GM19324 (cell line): ENCODE measurements at regions not wholly inside any gene's neighbourhood (a gene's known extent, or its start where the extent isn't known, plus 50 kb on each side); places are given as distances from the start of the nearest gene placed in this dataset.
"Not testable (repeated sequence)": the region's sequence is repeated elsewhere in the genome, so short reads cannot be mapped to it uniquely, and the experiment has no call there.

Experiments used
- ATAC-seq: cut with Tn5 transposase; IDR thresholded peaks from one replicate; pipeline ENCODE4 v1.9.1; 2021; ENCODE audit warnings: mild to moderate bottlenecking, moderate library complexity; ENCODE audit not compliant: unreplicated experiment, low FRiP score

DNA sequence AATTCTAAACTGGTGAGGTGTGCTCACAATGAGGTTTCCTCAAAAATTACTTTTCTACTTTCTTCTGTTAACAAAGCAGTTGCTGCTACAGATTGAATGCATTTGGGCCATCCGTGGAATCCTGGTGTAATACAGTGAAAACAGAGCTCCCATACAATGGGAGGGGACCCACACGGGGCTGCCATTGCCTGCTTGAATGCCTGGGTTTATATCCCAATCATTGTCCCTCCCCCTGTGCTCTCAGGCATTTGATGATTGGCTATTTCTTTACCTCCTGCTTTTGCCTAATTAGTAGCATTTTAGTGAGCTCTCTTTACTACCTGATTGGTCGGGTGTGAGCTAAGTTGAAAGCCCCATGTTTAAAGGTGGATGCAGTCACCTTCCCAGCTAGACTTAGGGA is 52.9 kb upstream of the CSF1 start:
- not testable (repeated sequence) for ATAC-seq

DNA sequence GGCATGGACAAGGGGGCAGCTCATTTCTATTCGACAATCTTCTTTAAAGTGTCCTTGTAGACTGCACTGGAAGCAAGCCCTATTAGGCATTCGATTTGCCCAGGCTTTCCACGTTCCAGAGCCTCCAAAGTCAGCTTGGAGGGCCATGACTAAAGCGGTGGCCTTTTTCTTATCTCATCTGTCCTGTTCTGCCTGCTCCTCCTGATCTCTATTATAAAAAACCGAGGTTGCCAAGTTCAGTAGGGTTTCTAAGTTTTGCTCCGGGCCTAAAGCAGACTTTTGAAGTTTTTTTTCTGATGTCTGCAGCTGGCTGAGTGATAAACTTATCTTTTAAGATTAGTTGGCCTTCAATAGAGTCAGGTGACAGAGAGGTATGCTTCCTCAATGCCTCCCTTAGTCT is 54.7 kb upstream of the CSF1 start:
- not testable (repeated sequence) for ATAC-seq

DNA sequence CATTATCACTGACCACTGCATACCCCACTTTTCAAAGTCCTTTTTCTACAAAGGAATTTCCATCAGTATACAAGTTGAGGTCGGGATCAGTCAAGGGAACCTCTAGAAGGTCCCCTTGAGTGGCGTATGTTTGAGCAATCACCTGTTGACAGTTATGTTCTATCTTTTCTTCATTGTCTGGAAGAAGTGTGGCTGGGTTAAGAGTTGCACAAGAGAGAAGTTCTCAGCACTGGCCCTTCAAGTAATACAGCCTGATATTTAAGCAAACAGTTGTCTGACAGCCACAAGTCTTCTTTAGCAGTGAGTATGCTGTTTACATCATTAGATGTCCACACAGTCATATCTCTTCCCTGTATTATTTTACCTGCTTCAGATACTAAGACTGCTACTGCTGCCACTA is 56.7 kb upstream of the CSF1 start:
- ATAC-seq, result not testable (repeated sequence)

DNA sequence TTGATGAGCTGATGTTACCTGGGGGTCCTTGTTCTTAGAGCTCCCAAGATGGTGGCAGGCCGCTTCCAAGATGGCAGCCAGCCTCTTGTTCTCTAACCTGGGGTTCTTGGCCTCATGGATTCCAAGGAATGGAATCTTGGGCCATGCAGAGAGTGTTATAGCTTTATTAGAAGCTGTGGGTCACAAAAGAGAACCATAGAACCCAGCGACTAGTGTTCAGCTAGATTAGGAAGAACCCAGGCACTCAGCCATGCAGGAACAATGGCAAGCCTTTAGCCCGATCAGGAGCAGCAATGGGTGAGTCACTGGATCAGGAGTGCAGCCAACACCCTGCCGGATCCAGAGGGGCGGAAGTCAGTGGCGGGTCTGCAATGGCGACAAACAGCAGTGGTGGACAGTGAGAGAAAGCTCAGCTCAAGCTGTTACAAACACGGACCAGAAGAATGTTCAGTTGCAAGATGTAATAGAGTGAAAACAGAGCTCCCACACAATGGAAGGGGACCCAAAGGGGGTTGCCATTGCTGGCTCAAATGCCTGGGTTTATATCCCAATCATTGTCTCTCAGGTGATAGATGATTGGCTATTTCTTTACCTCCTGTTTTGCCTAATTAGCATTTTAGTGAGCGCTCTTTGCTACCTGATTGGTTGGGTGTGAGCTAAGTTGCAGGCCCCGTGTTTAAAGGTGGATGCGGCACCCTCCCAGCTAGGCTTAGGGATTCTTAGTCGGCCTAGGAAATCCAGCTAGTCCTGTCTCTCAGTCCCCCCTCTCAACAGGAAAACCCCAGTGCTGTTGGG is 58.2 kb upstream of the CSF1 start:
- not testable (repeated sequence) for ATAC-seq

DNA sequence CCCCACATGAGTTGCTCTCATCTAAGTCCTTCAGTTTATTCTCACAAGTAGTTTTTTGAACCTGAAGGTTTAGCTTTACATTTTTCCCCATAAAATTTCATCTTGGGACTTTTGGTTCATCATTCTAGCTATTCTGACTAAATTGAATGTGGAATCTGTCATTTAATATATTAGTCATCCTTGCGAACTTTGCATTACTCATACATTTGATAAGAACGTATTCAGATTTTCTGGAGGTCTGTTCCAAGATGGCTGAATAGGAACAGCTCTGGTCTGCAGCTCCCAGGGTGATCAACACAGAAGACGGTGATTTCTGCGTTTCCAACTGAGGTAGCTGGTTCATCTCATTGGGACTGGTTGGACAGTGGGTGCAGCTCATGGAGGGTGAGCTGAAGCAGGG is 59.8 kb upstream of the CSF1 start:
- no peak for ATAC-seq

DNA sequence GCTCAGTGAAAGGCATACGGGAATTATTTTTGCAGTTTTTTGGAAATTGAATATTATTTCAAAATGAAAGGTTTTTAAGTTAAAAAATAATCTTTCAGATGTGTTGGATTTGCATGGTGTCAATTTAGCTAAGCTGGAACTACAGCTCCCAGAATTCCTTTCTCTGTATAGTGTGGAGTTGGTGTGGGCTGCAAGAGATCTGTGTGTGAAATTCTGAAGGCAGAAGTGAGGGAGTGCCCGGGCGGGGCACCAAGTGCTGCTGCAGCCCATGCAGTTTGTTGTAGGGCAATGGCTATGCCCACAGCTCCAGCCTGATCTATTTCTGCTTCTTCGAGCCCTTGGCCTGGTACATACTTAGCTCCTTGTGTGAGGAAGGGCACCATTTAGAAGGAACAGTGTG is 60.5 kb upstream of the CSF1 start:
- no peak for ATAC-seq

DNA sequence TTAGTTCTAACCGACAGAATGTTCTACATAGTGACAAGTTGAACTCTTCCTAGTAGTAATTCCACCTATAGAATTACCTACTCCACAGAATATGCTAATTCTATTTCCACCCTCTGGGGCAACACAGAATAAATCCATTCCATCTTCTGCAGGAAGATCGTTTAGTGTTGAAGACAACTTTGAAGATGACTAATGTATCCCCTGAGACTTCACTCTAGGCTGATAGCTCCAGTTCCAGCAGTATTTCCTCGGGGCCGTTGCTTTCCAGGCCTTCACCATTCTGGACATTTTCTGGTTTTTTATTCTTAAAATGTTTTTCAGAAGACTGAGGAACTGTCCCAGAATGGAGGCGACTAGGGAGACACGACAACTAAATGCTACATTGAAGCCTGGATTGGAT is 61.0 kb upstream of the CSF1 start:
- ATAC-seq, result no peak

DNA sequence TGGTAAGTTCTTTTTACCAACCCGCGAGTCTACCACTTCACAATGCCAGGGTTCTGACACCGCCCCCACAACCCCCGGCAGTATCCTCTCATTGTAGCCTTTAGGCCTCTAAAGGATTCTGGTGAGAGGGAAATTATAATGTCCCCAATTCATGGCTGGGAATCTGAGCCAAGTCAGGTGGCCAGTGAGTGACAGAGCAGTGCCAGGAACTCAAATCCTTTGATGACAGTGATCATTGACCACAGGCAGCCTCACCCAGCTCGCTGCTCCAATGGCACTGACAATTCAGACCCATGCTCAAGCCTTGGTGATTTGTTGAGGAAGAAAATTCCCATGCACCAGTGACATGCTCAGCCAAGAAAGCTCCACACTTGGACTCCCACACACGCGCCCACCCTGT is 63.4 kb upstream of the CSF1 start:
- ATAC-seq, result no peak

DNA sequence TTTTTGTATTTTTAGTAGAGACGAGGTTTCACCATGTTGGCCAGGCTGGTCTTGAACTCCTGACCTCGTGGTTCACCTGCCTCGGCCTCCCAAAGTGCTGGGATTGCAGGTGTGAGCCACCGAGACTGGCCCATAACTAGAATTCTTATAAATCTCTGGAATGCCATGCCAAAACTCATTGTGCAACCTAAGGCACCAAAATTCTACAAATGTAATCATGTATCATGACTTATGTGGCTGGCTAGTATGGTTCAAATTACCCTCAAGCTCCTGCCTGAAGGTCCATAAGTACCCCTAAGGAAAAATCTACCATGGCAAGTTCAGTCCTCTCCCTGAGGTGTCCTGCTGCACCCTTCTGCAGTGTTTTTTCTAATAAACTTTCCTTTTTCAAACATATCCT is 63.8 kb upstream of the CSF1 start:
- ATAC-seq, result no peak

DNA sequence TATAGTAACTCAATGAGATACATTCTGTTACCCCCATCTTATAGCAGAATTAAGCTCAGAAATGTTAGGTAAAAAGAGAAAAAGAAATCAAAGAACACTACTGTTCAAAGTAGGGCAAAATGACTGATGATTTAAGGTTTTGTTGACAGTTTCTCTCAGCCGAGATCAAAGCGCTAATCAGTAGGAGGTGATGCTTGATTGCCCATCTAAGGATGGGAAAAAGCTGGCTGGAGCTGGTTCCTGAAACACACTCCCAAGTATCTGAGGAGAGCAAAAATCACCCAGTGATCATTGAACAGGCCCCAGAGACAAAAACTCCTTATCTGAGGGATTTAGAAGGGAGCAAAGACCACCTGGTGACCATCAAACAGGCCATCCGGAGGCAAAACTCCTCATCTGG is 64.5 kb upstream of the CSF1 start:
- no peak for ATAC-seq

DNA sequence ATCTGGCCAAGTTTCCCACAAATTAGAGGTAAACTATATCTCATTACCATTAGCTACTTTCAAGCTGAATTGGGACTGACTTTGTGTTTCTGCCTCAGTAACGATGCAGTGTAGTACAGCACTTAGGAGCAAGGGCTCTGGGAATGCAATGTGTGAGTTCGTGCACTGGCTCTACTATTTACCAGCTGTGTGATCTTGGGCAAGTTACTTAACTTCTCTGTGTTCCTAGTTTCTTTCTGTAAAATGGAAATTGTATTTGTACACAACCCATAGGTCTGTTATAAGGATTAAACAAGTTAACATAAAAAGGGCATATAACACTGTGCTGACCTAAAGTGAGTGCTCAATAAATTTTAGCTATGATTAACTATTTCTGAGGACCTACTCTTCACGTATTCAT is 65.0 kb upstream of the CSF1 start:
- ATAC-seq, result no peak

DNA sequence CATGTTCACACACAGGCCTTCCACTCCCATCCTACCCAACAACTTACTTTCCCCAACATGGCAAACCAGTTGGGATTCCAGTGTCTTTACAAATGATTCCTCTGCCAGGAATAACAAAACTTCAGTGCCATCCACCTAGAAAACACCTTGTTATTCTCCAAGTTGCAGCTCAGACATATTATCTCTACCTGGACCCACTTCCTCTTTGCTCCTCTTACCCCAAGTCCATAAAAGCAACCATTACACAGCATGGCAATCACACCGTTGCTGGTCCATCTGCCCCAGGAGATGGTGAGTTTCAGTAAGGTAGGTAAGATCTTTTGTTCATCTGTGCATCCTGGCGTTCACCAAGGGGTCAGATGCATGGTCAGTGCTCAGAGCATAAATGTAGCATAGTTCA is 66.0 kb upstream of the CSF1 start:
- no peak for ATAC-seq

DNA sequence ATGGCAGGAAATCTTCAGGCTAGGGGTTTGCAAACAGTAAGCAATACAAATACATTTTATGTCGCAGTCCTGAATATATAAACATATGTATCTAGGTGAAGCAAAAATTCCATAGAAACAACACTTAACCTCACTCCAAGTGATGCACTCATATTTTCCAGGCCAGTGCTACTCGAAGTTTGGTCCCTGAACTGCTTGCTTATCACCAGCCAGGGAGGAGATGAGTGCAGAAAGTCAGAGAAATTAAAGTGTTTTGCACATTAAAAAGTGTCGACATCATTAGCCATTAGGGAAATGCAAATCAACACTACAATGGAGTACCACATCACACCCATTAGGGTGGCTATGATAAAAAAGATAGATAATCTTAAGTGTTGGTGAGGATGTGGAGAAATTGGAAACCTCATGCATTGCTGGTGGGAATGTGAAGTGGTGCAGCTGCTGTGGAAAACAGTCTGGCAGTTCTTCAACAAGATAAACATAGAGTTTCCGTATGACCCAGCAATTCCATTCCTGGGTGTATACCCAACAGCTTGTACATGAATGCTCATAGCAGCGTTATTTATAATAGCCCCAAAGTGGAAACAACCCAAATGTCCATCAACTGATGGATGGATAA is 70.5 kb upstream of the CSF1 start:
- no peak for ATAC-seq

DNA sequence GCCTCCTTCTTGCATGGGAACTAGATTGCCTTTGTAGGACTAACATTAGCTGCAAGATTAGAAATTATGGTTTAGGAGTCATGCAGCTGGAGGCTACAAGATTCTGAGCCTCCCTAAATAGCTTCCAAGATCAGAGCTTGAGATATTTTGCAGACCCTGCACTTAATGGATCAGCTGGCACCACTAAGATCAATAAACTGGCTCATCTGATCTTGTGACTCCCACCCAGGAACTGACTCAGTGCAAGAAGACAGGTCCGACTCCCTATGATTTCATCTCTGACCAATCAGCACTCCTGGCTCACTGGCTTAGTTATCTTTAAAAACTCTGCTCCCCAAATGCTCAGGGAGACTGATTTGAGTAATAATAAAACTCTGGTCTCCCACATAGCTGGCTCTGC is 71.4 kb upstream of the CSF1 start:
- ATAC-seq, result not testable (repeated sequence)

DNA sequence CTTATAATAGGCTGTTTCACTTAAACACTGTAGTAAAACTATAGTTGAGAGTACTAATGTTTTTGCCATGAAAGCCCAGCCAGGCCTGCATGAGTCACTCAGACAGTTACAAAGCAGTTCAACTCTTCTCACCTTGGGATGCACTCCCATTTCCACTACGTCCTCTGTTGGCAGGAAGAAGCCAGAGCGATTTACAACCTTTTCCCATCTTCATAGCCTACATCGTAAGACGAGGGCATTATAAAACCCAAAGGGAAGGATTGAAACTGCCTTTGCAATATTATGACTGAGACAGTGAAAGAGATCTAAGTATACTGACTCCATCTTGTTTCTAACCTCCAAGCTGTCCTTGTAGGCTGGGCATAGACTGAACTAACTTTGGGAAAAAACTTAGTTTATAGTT is 71.8 kb upstream of the CSF1 start:
- ATAC-seq, result no peak

DNA sequence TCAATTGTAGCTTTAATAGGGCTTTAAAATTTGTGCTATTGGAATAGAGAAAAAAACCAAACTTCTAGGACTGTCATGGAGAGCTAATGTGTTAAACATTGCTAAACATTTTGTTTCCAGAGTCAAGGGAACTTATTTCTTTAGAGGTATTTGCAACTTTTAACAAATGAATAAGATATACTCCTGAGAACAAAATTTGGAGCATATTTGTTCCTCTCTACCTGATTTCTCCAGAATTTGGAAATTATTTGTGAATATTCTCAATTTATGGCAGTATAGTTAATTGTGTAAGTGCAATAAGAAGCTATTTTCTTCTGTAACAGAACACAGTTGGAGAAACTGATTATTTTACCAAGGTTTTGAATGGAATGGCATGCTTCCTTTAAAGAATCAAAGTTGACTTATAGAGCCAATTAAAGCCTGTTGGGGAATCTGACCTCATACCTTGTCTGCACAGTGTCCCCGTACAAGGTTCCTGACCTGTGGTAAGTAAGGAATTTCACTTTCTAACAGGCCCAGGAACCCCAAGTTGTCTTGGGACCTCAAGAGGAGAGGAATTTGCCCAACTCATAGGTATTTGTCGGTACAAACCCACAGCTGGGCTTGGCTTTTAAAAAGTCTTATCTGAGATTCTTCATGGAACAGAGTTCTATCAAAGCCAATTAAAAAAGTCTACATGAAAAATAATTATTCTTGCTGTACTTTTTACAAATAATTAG is 72.6 kb upstream of the CSF1 start:
- ATAC-seq, result no peak

DNA sequence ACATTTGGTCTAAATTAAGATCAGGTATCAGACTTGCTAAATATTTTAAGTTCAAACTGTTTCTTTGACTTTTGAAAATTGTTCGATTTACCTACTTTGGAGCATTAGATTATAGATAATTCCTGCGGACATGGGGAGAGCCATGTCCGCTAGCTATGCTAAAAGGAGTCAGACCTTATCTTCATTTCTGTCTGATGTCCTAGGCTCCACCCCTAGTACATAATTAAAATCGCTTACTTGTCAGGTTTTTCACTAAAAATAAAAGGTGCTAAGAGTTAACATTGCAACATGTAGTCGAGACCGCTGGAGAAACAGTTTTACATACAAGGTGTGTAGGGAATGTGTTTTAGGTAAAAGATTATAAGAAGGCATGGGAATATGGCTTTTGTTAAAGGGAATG is 71.9 kb upstream of the EPS8L3 start:
- ATAC-seq, result not testable (repeated sequence)

DNA sequence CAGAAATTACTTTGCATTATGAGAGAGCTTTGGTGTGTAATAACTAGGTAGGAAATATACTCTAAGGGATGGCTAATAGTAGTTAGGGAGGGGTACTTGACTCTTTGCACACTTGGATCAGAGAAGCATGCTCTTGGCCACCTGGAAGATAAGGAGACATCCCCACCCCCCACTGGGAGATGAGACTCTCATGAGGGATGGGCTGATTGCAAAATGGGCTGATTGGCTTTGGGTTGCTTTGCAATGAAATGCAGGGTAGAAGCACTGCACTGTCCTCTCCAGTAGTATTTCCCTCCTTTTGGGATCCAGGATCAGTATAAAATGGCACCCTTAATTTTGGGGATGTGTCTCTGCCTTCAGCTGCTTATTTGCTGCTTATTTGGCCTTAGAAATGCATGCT is 71.2 kb upstream of the EPS8L3 start:
- ATAC-seq, result no peak

DNA sequence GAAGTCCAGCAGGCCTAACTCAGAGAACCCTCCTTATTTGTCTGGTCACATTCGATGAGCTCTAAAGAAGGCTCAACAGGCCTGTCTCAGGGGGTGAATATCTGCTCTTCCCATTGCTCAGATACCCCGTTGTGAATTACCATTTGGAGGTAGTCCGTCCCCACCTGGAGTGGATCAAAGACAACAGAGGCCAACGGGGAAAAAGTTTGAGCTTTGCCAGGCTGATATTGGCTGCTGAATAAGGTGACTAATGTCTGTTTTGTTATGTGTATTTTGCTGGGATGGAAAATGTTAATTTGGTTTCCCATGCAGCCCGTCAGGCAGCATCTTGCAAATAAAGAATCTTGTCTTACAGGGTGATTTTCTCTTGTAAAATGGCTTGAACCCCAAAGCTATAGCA is 69.2 kb upstream of the EPS8L3 start:
- no peak for ATAC-seq

DNA sequence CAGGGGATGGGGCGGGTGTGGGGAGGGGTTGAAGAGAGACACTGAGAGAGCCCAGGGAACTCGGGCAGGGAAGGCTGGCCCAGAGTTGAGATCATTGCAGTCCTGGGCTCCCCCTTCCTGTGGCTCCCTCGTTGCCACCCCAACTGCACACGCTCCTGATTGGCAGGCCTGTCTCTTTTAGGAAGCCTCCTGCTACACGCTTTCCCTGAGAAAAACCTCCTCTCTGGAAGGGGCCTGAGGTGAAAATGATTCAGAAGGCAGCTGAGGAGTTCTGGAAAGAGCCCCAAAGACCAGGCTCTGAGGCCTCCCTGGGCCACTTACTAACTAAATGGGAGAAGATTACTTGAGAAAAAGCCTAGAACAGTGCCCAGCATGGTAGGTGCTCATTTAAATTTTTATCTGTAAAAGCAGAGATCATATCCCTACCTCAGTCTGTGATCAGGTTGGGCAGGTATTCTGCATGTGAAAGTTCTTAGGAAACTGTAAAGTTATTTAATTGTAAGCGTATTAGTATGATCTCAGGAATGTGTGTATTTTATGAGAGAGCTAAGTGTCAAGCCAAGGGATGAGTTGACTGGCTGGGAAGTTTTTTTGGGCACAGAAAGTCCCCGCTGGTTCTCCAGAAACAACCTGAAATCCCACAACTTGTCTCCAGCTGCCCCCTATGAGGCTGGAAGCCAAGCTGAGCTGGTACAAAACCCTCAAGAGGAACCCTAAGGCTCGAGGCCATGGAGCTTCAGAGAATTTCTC is 65.2 kb upstream of the EPS8L3 start:
- no peak for ATAC-seq

DNA sequence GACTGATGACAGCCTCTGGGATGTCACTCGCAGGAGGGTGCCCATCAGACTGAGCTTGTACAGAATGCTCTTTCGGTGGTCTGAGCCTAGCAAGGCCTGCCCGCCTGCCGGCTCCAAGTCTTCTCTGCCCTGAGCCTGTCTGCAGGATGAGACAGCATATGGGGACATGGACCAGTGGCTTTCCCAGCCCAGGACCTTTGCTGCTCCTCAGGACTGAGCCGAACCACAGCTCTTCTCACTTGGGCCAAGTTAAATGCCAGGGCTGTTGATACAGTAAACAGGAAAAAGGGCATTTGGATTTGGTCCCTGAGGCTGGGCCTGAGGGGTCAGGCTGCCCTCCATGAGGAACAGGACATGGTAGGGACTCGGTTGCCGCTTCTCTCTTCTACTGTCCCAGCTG is 64.3 kb upstream of the EPS8L3 start:
- ATAC-seq, result no peak
